Panc1 (cell line): ENCODE measurements at regions not wholly inside any gene's neighbourhood (a gene's known extent, or its start where the extent isn't known, plus 50 kb on each side); places are given as distances from the start of the nearest gene placed in this dataset.

Source experiments
- ATAC-seq: fragments of 200-7000 bp; cut with Tn5 transposase; 2 replicates; pipeline ENCODE4 v1.9.1; 2020; ENCODE audit warnings: mild to moderate bottlenecking, moderate library complexity
- BruUV-seq: library from RNA; stranded (reverse); fragments of 400-500 nt; replicated peaks from 2 replicates; lab custom pipeline; 2021; lab: Mats Ljungman, UMichigan
- CTCF ChIA-PET: fragments of 300-600 bp; sonication (Branson Sonifier 250); formaldehyde crosslinking; loops from one replicate; lab custom pipeline; 2022; ENCODE audit warnings: antibody characterized with exemption; lab: Charles Lee
- POLR2A ChIA-PET: fragments of 300-600 bp; sonication (Branson Sonifier 250); formaldehyde crosslinking; loops from one replicate; lab custom pipeline; 2022; ENCODE audit warnings: antibody characterized with exemption; lab: Charles Lee
- DNase-seq: peaks from one replicate; pipeline ENCODE4 v3.0.0-alpha.2; 2010; ENCODE audit warnings: low read depth, low spot score
- H3K27ac ChIP-seq: 2 replicates; pipeline ENCODE4 v1.5.1; 2011; ENCODE audit warnings: mild to moderate bottlenecking, low read length, inconsistent platforms
- H3K27me3 ChIP-seq: fragments of 200-500 bp; sonication (Bioruptor generic); 2 replicates; pipeline ENCODE4 v1.6.0; 2014; ENCODE audit warnings: low read length, inconsistent platforms; ENCODE audit not compliant: control insufficient read depth, insufficient read depth
- H3K36me3 ChIP-seq: fragments of 200-500 bp; sonication (Bioruptor generic); 2 replicates; pipeline ENCODE4 v1.5.1; 2014; ENCODE audit warnings: inconsistent platforms, mild to moderate bottlenecking, low read length, moderate library complexity; ENCODE audit not compliant: control insufficient read depth, insufficient read depth
- H3K4me1 ChIP-seq: 2 replicates; pipeline ENCODE4 v1.5.1; 2011; ENCODE audit warnings: inconsistent platforms, mild to moderate bottlenecking, low read length, moderate library complexity; ENCODE audit not compliant: control insufficient read depth, insufficient read depth
- H3K4me3 ChIP-seq, 2 experiments: 2 replicates each; pipeline ENCODE4 v1.5.1; 2011 to 2012; ENCODE audit warnings: low read depth in 2 of 2, low read length in 2 of 2, mild to moderate bottlenecking in 2 of 2, inconsistent platforms in 1 of 2, moderate library complexity in 1 of 2
- H3K9me3 ChIP-seq: fragments of 200-500 bp; sonication (Bioruptor generic); 2 replicates; pipeline ENCODE4 v1.5.1; 2014; ENCODE audit warnings: low read depth, mild to moderate bottlenecking, inconsistent platforms, low read length, moderate library complexity; ENCODE audit not compliant: control insufficient read depth, insufficient read depth
- POLR2AphosphoS5 ChIP-seq: IDR thresholded peaks from 2 replicates; pipeline ENCODE4 v1.6.1; 2012; ENCODE audit warnings: mild to moderate bottlenecking, low read depth, low read length, moderate library complexity
- SIN3A ChIP-seq: IDR thresholded peaks from 2 replicates; pipeline ENCODE4 v1.6.1; 2012; ENCODE audit warnings: low read depth, mild to moderate bottlenecking, low read length, moderate library complexity, borderline replicate concordance; ENCODE audit not compliant: insufficient read depth
- TCF7L2 ChIP-seq: IDR thresholded peaks from 2 replicates; pipeline ENCODE4 v1.6.1; 2011; ENCODE audit warnings: mild to moderate bottlenecking, low read depth, low read length, inconsistent platforms
- in situ Hi-C: cut with HindIII; loops from 2 replicates; pipeline ENCODE4 v1.10.0; 2016; ENCODE audit warnings: low sequenced_read_pairs, low pct_unique_long_range_greater_than_20kb
- intact Hi-C: fragments of 100-400 bp; cut with micrococcal nuclease; formaldehyde crosslinking; loops from one replicate; pipeline ENCODE4 v1.10.0; 2022; ENCODE audit not compliant: unreplicated experiment
- TF ChIP-seq, protein P1 (sequence below): fragments of 450-650 bp; IDR thresholded peaks from 2 replicates; pipeline ENCODE4 v1.5.1; 2017; ENCODE audit warnings: mild to moderate bottlenecking
- TF ChIP-seq, protein P2 (sequence below), 2 experiments: IDR thresholded peaks; 2 replicates each; pipeline ENCODE4 v1.6.1; 2011 to 2012; ENCODE audit warnings: low read depth in 2 of 2, control low read depth in 1 of 2, low read length in 1 of 2, mild to moderate bottlenecking in 1 of 2, moderate library complexity in 1 of 2; ENCODE audit not compliant: insufficient read depth in 1 of 2

DNA sequence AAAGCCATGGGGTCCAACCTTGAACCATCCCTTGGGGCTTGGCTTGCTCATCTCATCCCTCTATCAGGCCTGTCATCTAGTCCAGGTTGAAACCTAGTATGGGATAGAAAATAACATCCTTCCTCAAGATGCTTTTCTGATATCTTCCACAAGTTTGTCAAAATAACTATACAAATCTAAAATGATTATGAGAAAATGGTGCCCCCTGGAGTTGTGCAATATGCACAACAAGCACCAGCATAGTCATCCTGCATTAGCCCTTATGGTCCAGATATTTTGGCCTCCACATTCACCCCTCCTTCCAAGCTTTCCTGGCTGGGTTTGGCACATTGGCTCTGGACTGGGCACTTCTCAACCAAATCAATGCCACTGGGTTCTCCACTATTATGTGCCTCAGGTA is 101.2 kb downstream of the TBX19 start:
- no peaks in the 10 kb centered on the region for H3K36me3 ChIP-seq
- ChIA-PET POLR2A (no interaction called here), CTCF (interaction anchor here (1.0 kb wide), 1 partner anchor 39 kb away, joined by 4 read pairs; no protein-coding TSS in a partner anchor)
- no peaks in the 10 kb centered on the region for H3K9me3 ChIP-seq
- H3K27me3 ChIP-seq, result peaks cover 8% of the 10 kb centered on the region
- no peaks in the 10 kb centered on the region for H3K4me1 ChIP-seq
- DNase-seq (no peak), ATAC-seq (no peak)
- H3K4me3 ChIP-seq, result no peak overlapping the region
- TF ChIP-seq, protein P1, sequence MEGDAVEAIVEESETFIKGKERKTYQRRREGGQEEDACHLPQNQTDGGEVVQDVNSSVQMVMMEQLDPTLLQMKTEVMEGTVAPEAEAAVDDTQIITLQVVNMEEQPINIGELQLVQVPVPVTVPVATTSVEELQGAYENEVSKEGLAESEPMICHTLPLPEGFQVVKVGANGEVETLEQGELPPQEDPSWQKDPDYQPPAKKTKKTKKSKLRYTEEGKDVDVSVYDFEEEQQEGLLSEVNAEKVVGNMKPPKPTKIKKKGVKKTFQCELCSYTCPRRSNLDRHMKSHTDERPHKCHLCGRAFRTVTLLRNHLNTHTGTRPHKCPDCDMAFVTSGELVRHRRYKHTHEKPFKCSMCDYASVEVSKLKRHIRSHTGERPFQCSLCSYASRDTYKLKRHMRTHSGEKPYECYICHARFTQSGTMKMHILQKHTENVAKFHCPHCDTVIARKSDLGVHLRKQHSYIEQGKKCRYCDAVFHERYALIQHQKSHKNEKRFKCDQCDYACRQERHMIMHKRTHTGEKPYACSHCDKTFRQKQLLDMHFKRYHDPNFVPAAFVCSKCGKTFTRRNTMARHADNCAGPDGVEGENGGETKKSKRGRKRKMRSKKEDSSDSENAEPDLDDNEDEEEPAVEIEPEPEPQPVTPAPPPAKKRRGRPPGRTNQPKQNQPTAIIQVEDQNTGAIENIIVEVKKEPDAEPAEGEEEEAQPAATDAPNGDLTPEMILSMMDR, result no peak; the same call in 1 of the 2 replicates
- no peak for TF ChIP-seq POLR2AphosphoS5
- TF ChIP-seq, protein P2, sequence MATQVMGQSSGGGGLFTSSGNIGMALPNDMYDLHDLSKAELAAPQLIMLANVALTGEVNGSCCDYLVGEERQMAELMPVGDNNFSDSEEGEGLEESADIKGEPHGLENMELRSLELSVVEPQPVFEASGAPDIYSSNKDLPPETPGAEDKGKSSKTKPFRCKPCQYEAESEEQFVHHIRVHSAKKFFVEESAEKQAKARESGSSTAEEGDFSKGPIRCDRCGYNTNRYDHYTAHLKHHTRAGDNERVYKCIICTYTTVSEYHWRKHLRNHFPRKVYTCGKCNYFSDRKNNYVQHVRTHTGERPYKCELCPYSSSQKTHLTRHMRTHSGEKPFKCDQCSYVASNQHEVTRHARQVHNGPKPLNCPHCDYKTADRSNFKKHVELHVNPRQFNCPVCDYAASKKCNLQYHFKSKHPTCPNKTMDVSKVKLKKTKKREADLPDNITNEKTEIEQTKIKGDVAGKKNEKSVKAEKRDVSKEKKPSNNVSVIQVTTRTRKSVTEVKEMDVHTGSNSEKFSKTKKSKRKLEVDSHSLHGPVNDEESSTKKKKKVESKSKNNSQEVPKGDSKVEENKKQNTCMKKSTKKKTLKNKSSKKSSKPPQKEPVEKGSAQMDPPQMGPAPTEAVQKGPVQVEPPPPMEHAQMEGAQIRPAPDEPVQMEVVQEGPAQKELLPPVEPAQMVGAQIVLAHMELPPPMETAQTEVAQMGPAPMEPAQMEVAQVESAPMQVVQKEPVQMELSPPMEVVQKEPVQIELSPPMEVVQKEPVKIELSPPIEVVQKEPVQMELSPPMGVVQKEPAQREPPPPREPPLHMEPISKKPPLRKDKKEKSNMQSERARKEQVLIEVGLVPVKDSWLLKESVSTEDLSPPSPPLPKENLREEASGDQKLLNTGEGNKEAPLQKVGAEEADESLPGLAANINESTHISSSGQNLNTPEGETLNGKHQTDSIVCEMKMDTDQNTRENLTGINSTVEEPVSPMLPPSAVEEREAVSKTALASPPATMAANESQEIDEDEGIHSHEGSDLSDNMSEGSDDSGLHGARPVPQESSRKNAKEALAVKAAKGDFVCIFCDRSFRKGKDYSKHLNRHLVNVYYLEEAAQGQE (IDR thresholded peaks at IDR 0.05; ENCODE audit: insufficient read depth in 1 of 2, low read depth in 2 of 2, low read length in 1 of 2), result no peak
- TF ChIP-seq TCF7L2, result no peak
- no peak for TF ChIP-seq SIN3A
- no peak overlapping the region for H3K27ac ChIP-seq
- intact Hi-C loops (no loop called here), in situ Hi-C loops (no loop called here)
- BruUV-seq, result no TSS peak

DNA sequence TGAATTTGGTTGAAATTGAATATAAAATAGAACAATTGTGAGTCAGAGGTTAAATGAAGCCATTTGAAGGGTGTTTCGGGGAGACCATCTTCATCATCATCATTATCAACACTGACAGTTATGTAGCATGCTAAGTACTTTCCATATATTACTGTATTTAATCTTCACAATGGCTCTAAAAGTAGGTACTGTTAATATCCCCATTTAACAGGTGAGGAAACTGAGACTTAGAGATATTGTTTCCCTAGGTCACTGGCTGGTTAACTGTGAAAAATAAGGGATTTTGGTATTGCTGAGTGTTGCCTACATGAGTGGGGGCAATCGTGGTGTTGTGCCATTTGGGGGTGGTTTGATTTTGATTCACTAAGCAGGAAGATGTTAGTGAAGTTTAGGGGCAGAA is 100.3 kb downstream of the TBX19 start:
- Histone ChIP-seq H3K27me3 (peaks cover 2% of the 10 kb centered on the region; the same call in 1 of the 2 replicates), H3K4me1 (no peaks in the 10 kb centered on the region), H3K36me3 (no peaks in the 10 kb centered on the region), H3K27ac (no peak overlapping the region), H3K4me3 (no peak overlapping the region), H3K9me3 (no peaks in the 10 kb centered on the region)
- ChIA-PET POLR2A (no interaction called here), CTCF (no interaction called here)
- intact Hi-C loops, result no loop called here
- in situ Hi-C loops, result no loop called here
- TF ChIP-seq SIN3A (no peak), POLR2AphosphoS5 (no peak), TCF7L2 (no peak)
- TF ChIP-seq, protein P2 (IDR thresholded peaks at IDR 0.05; ENCODE audit: insufficient read depth in 1 of 2, low read depth in 2 of 2, low read length in 1 of 2), result no peak
- DNase-seq, result no peak
- ATAC-seq, result no peak
- no TSS peak for BruUV-seq
